ENCODE measurements at regions not wholly inside any gene's neighbourhood (a gene's known extent, or its start where the extent isn't known, plus 50 kb on each side); places are given as distances from the start of the nearest gene placed in this dataset.

DNA sequence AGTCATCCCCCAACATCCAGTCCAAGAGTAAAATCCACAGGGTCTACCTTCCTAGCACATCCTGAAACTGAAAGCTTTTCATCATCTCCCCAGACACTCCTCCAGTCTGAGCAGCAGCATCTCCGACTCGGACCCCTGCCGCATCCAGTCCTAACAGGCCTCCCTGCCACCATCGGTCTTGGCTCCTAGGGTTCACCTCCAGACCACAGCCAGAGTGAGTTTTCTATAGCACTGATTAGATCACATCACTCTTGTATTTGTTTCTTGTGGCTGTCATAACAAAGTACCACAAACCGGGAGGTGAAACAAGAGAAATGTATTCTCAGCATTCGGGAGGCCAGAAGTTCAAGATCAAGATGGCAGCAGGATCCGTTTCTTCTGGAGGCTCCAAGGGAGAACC, 187.8 kb downstream of the TOMM20 start:
- intact Hi-C loops (cut with micrococcal nuclease): no loop called here

DNA sequence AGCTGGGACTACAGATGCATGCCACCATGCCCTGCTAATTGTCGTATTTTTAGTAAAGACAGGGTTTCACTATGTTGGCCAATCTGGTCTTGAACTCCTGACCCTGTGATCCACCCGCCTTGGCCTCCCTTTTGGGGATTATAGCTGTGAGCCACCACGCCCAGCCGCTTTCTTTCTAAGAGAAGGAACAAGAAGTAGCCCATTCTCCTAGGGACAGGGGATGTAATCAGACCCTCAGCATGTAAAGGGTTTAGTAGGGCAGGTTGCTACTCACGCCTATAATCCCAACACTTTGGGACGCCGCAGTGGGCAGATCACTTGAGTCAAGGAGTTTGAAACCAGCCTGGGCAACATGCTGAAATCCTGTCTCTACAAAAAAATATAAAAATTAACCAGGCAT, 189.7 kb downstream of the TOMM20 start:
- intact Hi-C loops (cut with micrococcal nuclease): no loop called here

DNA sequence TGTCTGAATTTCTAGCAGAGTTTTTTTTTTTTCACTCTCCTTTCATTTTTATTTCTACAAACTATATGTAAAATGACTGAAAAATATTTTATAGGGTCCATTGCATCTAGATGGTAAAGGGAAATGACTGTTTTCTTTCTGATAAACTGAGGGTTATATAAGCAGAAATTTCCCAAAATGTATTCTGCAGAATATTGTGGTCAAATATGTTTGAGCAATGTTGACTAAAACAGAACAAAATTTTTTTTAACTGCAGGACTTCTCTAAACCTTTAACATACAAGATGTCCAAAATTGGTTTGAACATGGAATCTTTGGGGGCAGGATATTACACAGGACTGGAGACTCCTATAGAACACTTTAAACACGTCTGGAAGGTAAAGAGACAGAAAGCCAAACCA, 190.5 kb downstream of the TOMM20 start:
- intact Hi-C loops (cut with micrococcal nuclease): no loop called here

DNA sequence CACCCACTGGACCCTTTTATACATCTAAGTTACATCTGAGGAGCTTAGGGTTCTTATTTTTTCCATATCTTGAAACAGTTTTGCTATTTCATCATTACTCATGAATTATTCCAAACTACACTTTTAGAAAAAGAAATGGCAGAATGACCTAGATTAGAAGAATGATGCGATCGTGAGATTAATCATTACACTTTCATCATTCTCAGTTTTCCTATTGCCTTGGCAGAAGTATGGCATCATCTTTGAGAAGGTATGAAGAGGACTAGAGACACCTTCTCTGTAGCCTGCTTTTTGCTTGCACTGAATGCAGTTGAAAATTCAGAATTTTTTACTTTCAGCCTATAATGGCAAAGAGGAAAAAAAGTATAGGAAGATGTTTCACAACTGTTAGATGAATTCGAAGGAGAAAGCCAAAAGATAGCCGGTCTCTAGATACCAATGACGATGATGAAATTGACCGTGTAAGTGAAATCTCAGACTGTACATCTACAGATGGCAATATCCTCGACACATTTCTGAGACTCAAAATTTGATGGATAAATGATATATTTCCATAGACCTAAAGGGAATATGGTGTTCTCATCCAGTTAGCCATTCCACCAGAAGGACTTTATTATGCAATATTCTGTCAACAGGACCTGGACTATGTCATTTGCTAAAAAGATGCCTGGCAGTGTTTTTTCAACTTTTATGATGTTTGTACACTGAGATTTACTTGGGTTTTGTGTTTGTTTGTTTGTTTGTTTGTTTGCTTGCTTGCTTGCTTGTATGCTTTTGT, 191.8 kb downstream of the TOMM20 start:
- intact Hi-C loops (cut with micrococcal nuclease): no loop called here

DNA sequence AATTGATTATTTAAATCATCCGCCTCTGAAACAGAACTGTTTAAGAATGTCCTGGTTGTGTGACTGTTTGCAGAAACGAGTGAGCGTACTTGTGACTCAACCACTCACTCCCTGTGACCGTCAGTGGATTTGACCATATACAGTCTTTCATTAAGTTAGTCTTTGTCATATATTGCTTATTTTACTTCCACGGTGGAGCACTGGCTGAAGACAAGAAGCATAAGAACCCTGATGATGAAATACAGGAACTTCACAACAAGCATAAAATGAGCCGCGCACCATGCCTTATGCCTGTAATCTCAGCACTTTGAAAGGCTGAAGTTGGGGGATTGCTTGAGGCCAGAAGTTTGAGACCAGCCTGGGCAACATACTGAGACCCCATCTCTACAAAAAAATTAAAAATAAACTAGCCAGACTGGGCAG, 194.0 kb downstream of the TOMM20 start:
- intact Hi-C loops (cut with micrococcal nuclease): no loop called here

DNA sequence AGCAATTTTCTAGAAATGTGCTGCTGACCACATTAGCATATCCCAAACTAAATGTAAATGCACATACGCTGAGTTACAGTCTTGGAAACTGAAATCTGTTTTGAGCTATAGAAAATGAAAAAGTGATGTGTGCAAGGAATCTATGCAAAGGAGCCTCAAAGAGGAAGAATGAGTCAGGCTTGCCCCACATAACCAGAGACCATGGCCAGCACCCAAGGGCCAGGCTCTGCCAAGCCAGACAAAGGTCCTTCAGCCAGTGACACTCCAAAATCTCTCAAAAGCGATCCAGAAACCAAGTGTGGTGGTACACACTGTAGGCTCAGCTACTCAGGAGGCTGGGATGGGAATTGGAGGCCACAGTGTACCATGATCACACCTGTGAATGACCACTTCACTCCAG, 195.2 kb downstream of the TOMM20 start:
- intact Hi-C loops (cut with micrococcal nuclease): no loop called here

DNA sequence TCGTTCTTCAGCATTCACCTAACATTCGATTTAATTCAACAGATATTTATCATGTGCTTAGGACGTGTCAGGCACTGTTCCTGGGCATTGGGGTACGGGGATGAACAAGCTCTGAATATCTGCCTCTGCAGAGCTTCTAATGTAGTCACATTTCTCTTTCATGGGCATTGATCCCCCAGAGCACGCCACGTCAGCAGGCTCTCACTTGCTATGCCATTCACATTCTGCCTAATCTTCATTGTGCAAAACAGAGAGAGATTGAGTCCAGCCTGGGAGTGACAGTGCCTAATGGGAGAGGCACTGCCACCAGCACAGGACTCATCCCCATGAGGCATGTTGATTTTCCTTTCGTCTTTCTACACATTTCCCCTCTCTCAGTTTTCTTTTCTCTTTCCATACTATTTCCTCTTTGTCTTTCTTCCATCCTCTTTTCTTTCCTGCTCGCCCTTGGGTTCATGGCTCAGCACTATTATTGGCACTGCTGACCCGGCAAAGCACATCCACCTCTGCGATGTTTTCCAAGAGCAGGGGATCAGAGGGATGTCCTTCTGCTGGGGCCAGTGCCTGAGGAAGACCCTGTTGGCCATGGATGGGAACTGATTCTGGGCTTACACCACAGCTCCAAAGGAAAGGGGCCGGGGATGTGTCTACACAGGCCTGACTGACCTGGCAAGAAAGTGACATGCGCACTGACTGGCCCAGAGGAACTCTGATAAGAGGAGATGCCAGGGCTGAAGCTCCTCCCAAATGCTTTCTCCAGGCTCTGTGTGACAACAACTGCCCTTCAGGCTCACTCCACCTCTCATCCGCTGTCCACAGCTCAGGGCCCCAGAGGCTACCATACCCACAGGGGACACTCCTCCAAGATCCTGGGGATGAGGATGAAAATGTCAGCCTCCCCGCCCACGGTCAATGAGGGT, 195.9 kb downstream of the TOMM20 start:
- intact Hi-C loops (cut with micrococcal nuclease): no loop called here

DNA sequence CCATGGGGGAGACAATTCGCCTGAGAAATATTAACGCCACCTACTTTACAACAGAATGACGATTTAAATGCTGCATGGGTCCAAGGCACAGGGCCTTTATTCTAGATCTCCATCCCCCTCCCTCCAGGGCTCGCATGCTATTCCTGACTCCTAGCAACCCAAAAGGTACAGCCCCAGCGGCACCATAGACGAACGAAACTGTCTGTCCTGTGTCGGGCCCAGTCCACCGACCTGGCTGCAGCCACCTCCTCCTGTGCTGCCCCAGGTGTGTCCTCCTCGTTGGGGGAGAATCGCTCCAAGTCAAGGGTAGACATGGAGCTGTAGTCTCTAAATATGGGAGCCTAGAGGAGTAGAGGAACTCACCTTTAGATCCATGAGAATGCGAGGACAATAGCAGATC, 196.5 kb downstream of the TOMM20 start:
- intact Hi-C loops (cut with micrococcal nuclease): no loop called here

DNA sequence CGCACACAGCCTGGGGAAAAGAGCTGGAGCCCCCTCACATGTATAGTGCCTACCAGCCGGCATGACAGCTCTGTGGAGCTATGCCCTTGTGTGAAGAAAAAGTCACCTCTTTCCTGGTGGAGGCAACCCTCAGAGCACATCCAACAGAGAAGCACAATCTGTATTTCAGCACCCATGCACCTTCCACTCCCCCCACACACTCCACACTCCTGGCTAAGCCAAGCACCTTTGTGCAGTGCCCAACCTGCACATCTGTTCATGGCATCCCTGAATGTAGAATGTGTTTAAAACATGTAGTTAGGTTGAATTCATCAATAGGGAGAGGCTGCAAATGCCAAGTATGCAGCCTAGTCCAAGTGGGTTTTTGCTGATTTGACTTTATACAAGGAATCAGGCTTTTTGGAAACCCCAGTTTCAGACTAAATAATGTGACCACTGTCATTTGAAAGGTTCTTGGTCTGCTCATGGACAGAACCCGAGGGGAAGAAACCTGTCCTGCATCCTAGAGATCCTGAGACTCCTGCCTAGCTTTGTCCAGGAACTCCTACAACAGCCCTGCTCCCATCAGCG, 197.1 kb downstream of the TOMM20 start:
- intact Hi-C loops (cut with micrococcal nuclease): no loop called here

DNA sequence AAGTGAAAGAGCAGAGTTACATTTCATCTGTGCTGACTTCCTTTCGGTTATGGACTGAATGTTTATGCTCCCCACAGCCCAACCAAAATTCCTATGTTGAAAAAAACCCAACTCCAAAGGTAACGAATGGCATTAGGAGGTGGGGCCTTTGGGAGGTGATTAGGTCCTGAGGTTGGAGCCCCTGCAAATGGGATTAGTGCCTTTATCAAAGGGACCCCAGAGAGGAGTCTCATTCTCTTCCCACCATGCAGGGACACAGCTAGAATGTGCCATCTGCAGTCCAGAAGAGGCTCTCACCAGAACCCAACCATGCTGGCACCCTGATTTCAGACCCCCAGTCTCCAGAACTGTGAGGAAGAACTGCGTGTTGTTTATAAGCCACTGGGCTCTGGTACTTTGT, 199.3 kb downstream of the TOMM20 start:
- intact Hi-C loops (cut with micrococcal nuclease): loop anchor here (5.0 kb wide), 1 partner anchor 938 kb away; the partner anchor contains the start of gene LYST

DNA sequence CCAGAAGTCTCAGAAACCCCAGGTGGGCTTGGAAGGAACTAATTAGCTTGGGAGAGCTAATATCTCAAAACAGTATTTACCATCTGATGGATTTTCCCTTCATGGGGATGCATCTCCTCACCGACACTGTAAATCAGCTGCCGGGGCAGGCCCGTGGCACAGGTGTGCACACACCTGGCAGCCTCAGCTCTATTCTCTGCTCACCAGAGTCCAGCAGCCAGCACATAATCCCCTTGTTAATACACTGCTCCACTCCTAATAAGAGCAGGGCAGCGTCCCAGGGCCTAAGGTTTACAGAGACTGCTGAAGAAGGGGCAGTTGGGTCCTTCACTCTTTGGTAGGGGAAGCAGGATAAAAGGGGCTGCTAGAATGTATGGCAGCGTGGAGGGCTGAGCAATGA, 200.0 kb downstream of the TOMM20 start:
- intact Hi-C loops (cut with micrococcal nuclease): loop anchor here (1.0 to 5.0 kb wide), 2 partner anchors 406 to 939 kb away; partner anchors contain the start of gene LYST

DNA sequence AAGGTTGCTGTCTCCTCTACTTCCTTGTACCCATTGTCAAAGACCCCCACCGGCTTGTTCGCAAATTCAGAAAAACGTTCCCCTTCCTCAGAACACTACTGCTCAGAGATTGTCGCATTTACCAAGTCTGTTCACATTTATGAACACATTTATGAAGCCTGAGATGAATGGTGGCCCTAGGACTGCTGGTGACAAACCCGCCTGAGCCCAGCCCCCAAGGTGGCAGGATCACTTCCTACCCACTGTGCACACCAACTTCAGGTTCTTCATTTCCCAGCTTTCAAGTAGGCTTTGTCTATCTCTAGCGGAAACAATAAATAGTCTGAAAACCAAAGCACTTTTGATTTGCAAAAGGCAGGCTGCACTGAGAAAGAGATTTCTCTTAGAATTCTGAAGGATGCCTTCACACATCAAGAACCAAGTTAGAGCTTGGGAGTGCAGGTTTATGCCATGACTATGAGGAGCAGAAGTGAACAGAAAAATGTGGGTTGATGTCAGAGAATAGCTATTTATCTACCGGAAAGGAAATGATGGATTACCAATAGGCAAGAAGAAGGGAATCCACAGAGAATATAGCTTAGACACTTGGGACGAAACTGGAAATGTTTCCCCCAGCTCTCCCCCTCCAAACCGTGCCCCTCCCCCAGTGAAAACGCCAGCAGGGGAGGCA, 200.5 kb downstream of the TOMM20 start:
- intact Hi-C loops (cut with micrococcal nuclease): loop anchor here (1.0 to 5.0 kb wide), 4 partner anchors 147 to 939 kb away; partner anchors contain the start of gene LYST

DNA sequence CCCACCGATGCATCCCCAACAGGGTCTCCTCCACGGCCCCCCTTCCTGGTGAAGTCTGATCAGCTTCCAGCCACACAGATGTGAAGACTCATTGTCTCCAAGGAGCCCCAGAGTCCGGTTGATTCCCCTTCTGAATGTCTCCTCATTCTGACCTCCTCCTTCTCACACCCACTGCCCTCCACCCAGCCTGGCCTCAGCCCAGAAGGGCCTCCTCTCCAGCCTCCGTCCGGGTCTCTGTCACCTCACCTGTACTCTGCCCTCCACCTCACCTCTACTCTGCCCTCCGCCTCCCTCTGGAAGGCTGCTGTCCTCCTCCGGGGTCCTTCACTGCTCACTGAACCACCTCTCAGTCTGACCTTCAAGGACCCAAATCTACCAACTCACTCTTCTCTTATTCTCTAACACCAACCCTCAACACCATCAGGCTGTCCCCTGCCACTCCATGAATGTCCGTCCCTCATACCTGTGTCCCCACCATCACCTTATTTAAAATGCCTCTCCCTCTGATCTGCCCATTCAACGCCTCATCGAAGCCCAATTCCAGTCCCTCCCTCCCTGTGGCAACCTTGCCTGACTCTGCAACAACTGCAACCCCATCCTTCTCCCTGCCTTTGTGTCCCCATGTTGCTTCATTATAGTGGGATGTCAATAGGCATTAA, 201.2 kb downstream of the TOMM20 start:
- intact Hi-C loops (cut with micrococcal nuclease): loop anchor here (2.0 to 5.0 kb wide), 3 partner anchors 147 to 940 kb away; partner anchors contain the start of gene LYST

DNA sequence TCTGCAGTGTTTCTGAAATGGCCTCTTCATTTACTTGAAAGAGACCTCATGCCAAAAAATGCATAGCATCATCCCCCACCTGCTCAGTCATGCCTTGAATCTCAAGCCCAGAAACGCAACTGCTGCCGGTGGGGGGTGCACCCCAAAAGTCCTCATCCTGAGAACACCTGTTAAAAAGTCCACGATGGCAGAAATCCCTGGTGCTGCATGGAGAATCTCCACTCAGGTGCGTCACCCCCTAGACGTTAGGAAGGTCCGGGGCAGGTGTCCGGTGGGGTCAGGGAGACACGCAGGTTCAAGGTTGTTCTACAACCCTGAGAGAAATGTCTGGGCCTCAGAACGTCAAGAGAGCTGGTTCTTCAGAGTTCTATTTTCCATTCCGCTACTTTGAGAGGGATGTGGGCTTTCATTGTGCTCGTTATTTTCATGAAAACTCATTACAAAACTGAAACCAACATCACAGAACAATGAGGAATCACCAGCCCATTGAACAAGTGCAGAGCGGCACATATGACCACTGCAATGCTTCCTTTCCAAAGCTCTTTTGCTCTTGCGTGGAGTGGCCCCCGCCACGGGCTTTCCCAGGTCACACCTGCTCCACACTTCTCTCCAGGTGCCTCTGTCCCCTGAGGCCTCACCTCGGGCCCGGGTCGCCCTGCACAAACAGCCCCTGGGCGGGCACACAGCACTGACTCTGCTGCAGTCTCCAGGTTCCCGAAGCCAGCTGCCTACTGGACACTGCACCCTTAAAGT, 201.9 kb downstream of the TOMM20 start:
- intact Hi-C loops (cut with micrococcal nuclease): loop anchor here (1.0 to 5.0 kb wide), 14 partner anchors 37 to 941 kb away; partner anchors contain the start of gene LYST

DNA sequence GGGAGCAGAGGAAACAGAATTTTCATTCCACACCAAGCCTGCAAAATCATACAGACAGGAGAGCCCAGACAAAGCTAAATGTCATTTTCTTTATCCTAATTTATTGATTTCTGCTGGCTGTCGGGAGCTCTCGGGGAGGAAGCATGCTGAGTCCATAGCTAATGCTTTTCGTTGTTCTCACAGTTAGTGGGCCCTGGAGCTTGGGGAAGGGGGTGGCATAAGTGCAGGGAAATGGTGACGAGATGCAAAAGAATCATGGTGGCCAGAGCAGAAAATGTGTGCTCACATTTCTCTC, 202.4 kb downstream of the TOMM20 start:
- intact Hi-C loops (cut with micrococcal nuclease): loop anchor here (1.0 to 5.0 kb wide), 14 partner anchors 37 to 941 kb away; partner anchors contain the start of gene LYST

DNA sequence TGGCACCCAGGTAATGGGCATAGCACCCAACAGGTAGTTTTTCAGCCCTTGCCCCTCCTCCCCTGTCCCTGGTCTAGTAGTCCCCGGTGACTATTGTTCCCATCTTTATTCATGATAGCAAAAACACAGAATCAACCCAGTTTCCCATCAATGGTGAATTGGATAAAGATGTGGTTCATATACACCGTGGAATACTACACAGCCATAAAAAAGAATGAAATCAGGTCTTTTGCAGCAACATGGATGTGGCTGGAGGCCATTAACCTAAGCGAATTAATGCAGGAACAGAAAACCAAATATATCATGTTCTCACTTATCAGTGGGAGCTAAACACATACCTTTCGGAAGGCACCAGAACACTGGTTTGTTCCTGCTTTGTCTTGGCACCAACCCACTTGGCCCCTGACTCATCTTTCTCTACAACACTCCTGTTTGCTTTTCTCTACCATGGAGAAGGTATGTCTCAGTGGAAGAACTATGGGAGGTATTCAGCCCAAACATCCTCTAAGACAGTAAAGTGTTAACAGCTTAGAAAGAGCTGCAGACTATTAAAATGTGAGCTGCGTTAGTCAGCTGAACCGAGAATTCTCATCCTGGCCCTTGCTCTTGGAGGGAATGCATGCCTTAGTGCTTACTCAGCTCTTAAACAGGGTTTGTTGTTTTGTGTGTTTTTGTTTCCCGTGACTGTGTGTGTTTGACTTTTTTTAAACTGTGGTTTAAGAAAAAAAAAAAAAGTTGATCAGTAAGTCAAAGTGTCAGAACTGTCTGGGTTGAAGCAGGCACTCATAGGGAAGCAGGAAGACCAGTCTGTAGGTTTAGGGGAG, 203.0 kb downstream of the TOMM20 start:
- intact Hi-C loops (cut with micrococcal nuclease): loop anchor here (1.0 to 5.0 kb wide), 14 partner anchors 38 to 942 kb away; partner anchors contain the start of gene LYST

DNA sequence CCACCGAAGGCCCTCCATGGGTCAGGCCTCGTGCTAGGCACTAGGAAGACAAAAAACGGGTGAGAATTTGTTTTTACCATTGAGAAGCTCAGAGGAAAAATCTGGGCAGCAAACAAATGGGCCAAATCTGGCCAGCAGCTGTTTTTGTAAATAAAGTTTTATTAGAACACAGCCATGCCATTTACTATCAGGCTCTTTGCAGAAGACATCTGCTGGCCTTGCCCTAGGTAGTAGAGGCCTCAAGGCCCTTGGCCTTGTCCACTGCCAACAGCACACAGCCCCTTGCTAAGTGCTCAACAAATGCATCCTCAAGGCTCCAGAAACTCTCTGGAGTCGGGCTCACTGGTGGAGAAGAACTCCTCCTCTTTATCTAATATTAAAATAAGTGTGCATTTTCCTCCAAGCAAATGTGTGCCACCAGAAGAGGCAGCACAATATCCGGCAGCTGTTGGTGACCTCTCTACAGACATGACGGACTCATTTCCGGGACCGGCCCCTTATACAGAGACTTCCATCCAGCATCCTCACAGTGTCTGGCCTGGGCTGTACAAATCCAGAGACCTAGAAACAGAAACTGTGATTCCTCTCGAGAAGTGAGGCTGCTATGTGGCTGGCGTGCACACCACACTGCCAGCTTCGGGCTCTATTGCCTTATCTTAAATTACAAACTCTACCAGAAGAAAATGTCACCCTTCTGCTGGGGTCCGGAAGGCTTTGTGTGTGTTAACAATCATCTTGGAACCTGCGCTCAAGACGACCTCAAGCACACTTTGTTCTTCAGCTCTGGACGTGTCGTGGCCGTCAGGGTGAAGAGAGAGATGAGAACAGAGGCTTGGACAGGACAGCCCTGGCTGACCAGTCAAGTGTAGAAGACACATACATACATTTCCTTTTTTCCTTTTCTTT, 203.9 kb downstream of the TOMM20 start:
- intact Hi-C loops (cut with micrococcal nuclease): loop anchor here (5.0 kb wide), 1 partner anchor 943 kb away; the partner anchor contains the start of gene LYST

DNA sequence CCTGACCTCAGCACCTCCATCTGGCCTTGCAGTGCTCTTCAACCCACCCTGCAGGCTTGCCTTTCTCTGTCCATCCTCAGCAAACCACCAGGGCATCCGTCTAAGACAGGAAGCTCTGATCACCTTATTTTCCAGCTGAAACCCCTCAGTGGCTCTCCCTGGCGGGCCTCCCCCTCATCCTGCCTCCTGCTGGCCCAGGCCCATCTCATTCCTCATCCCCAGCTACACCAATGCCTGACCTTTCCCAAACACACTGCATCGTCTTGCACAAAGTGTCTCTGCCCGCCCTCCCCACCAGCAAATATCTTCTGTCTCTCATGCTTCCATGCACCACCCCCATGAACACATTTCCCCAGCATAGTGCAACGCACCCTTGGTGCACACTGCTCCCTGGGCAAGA, 205.0 kb downstream of the TOMM20 start:
- intact Hi-C loops (cut with micrococcal nuclease): no loop called here

All from T-helper 1 cell treated with Interleukin-12 subunit alpha and Interleukin-12 subunit beta and Interleukin-4 antibody, amounts not matched to agents 30 ng/mL and 1 ng/mL, for 36 hours (primary cell).